Colonic mucosa (tissue), 4 donors: ENCODE measurements at regions not wholly inside any gene's neighbourhood (a gene's known extent, or its start where the extent isn't known, plus 50 kb on each side); places are given as distances from the start of the nearest gene placed in this dataset.

Experiments
- DNase-seq: peaks from one replicate; pipeline ENCODE4 v3.0.0-alpha.2; 2020
- H3K27ac ChIP-seq: fragments of 200-600 bp; one replicate; pipeline ENCODE4 v1.8.0; 2021
- H3K27me3 ChIP-seq: fragments of 200-600 bp; one replicate; pipeline ENCODE4 v1.8.0; 2021
- H3K36me3 ChIP-seq: fragments of 200-600 bp; one replicate; pipeline ENCODE4 v1.8.0; 2021
- H3K4me1 ChIP-seq: fragments of 200-600 bp; one replicate; pipeline ENCODE4 v1.8.0; 2021; ENCODE audit warnings: mild to moderate bottlenecking
- H3K4me3 ChIP-seq: fragments of 200-600 bp; one replicate; pipeline ENCODE4 v1.8.0; 2021
- H3K9ac ChIP-seq, 2 donors: one replicate each; pipeline ENCODE4 v1.7.0; 2013; ENCODE audit warnings: control low read depth in 2 of 2, low read depth in 2 of 2, low read length in 2 of 2
- H3K9me3 ChIP-seq: fragments of 200-600 bp; one replicate; pipeline ENCODE4 v1.8.0; 2021
- CTCF ChIP-seq: fragments of 200-600 bp; IDR thresholded peaks from one replicate; pipeline ENCODE4 v1.8.0; 2022; ENCODE audit warnings: antibody characterized with exemption, mild to moderate bottlenecking
- intact Hi-C: fragments of 100-400 bp; cut with DNase I; formaldehyde crosslinking; loops from one replicate; pipeline ENCODE4 v1.14.1; 2022
- donor health status: healthy.
- donor health status: DM: no; HTN: no; CAD: no.
- donor health status: DM: no; HTN: no; CAD: no.

GRCh38 chr5:40240671-40241070 is 439.0 kb upstream of the PTGER4 start:
- H3K27me3 ChIP-seq, result no peaks in the 10 kb centered on the region
- H3K27ac ChIP-seq, result no peak overlapping the region
- H3K9ac ChIP-seq, result no peak overlapping the region
- no peak overlapping the region for H3K4me3 ChIP-seq
- TF ChIP-seq CTCF, result no peak
- no peak for DNase-seq
- no peaks in the 10 kb centered on the region for H3K4me1 ChIP-seq
- H3K36me3 ChIP-seq, result no peaks in the 10 kb centered on the region
- no peaks in the 10 kb centered on the region for H3K9me3 ChIP-seq
- intact Hi-C loops, result no loop called here

DNA sequence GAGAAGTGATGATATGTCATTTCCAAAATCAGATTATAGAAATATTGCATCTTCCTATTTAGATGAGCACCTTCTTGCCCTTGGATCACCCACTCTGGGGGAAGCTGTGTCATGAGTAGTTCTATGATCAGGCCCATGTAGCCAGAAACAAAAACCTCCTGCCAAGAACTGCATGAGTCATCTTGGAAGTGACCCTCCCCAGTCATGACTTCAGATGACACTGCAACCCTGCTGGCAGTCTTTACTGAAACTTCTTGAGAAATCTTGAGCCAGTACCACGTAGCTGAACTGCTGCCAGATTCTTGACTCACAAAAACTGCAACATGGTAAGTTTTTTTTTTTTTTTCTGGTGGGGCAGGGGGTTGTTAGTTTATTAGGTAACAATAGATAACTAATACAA is 439.6 kb upstream of the PTGER4 start:
- no peak overlapping the region for H3K9ac ChIP-seq
- H3K4me1 ChIP-seq, result no peaks in the 10 kb centered on the region
- no peak overlapping the region for H3K27ac ChIP-seq
- H3K4me3 ChIP-seq, result no peak overlapping the region
- no peaks in the 10 kb centered on the region for H3K27me3 ChIP-seq
- intact Hi-C loops, result no loop called here
- TF ChIP-seq CTCF, result no peak
- no peaks in the 10 kb centered on the region for H3K36me3 ChIP-seq
- no peak for DNase-seq
- no peaks in the 10 kb centered on the region for H3K9me3 ChIP-seq

DNA sequence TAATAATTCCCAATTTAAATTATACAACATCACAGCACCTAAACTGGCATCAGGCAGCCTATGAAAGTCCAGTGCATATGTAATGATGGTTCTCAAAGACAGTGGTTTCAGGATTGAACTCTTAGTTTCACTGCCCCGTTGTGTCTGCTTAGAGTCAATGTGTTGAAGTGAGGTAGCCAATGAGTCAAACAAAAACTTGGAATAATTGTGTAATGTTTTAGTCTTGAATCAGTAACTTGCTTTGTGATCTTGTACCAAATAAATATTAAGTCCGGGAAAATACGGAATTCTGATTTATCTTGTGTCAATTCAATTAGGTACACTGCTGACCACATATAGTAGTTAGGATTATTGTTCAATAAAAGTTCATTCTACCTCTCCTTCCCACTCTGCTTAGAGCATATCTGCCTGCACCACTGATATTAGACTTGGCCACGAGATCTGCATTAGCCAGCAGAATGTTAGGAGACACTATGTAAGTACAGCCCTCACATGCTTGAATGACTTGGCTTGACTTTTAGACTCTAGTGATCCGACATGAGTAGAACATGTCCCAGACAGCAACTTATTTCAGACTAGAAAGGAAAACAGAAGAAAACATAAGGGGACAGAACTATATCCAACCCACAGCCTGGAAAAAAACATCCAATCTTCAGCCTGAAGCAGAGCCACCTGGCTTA is 441.5 kb upstream of the PTGER4 start:
- Histone ChIP-seq H3K9me3 (no peaks in the 10 kb centered on the region), H3K9ac (no peak overlapping the region), H3K4me1 (no peaks in the 10 kb centered on the region), H3K36me3 (no peaks in the 10 kb centered on the region), H3K4me3 (no peak overlapping the region), H3K27me3 (no peaks in the 10 kb centered on the region), H3K27ac (no peak overlapping the region)
- no peak for TF ChIP-seq CTCF
- no peak for DNase-seq
- intact Hi-C loops, result no loop called here

DNA sequence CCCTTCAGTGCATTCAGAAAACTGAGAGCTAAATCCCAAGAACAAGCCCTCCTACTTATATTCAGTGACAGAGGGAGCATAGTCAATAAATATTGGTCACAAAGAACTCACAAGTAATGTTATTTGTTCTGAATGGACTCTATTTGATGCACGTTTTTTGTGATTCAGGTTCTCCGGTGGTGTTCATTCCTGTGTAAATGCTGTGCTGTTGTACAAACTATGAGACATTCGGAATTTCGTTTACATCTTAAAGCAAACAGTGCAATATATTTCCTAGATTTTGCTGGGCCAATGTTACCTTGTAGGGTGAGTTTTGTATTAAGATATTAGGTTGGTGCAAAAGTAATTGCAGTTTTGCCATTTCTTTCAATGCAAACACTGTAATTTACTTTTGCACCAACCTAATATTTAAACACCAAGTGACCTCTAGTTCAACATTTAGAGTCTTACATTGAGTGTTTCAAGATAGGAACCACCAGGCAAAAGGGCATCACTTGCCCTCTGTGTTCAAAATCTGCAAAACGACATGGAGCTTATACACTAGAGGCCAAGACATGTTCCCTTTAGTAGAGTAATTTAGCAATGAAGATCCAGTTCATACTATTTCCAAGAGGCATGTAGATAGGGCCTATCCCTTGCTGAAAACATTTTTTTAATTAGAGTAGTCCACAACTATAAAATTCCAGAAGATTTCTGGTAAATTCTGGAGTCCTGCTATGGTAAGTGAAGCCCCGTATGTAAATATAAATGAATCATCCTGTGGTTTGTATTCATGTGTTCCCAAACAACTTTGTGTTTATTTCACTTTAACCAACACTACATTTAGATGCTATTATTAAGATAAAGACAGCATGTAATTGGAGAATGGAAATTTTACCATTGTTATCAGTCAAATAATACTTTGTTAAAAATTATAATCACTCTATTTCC is 444.0 kb upstream of the PTGER4 start:
- H3K36me3 ChIP-seq, result no peaks in the 10 kb centered on the region
- no peaks in the 10 kb centered on the region for H3K9me3 ChIP-seq
- H3K27ac ChIP-seq, result no peak overlapping the region
- H3K4me3 ChIP-seq, result no peak overlapping the region
- DNase-seq, result no peak
- no peaks in the 10 kb centered on the region for H3K27me3 ChIP-seq
- no peaks in the 10 kb centered on the region for H3K4me1 ChIP-seq
- TF ChIP-seq CTCF, result no peak
- no peak overlapping the region for H3K9ac ChIP-seq
- intact Hi-C loops, result no loop called here

DNA sequence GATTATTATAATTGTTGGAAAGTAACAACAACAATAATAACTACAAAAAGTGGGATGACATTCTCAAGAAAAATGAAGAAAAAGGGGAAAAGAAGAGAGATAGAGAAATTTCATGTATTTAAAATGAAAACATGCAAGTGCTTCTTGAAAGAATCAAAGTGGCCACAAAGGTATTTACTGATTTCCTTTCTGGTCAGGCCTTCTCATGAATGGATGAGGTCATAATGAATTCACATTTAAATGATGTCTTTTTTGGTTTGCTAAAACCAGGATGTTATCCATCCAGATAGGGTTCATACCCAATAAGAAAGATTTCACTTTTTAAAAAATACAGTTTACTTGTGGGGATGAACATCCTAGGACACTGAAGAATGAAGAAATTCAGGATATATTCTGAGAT is 446.4 kb upstream of the PTGER4 start:
- Histone ChIP-seq H3K27me3 (no peaks in the 10 kb centered on the region), H3K9me3 (no peaks in the 10 kb centered on the region), H3K36me3 (no peaks in the 10 kb centered on the region), H3K27ac (no peak overlapping the region), H3K9ac (no peak overlapping the region), H3K4me1 (no peaks in the 10 kb centered on the region), H3K4me3 (no peak overlapping the region)
- DNase-seq, result no peak
- no peak for TF ChIP-seq CTCF
- intact Hi-C loops, result no loop called here
